Activated CD8-positive, alpha-beta T cell treated with anti-CD3 and anti-CD28 coated beads, Interleukin-2, amount 10 ng/mL, durations not matched to agents 7 days and 5 days (primary cell): ENCODE measurements at regions not wholly inside any gene's neighbourhood (a gene's known extent, or its start where the extent isn't known, plus 50 kb on each side); places are given as distances from the start of the nearest gene placed in this dataset.

Source experiments
- ATAC-seq: fragments of 150-1000 bp; cut with Tn5 transposase; one replicate; pipeline ENCODE4 v1.10.0; 2021; ENCODE audit warnings: moderate library complexity
- CTCF ChIA-PET: fragments of 350-600 bp; sonication (Branson Sonifier 250); formaldehyde crosslinking; loops from one replicate; lab custom pipeline; 2021; ENCODE audit warnings: antibody characterized with exemption; lab: Charles Lee
- POLR2A ChIA-PET: fragments of 350-600 bp; sonication (Branson Sonifier 250); formaldehyde crosslinking; loops from one replicate; lab custom pipeline; 2021; ENCODE audit warnings: antibody characterized with exemption; lab: Charles Lee
- DNase-seq: peaks from one replicate; pipeline ENCODE4 v3.0.0-alpha.2; 2020
- H3K27ac Mint-ChIP-seq: one replicate; pipeline ENCODE4 v1.8.0; 2021; ENCODE audit warnings: mild to moderate bottlenecking, mixed read lengths
- H3K27me3 Mint-ChIP-seq: one replicate; pipeline ENCODE4 v1.8.0; 2021; ENCODE audit warnings: low read depth, mixed read lengths
- H3K36me3 Mint-ChIP-seq: one replicate; pipeline ENCODE4 v1.8.0; 2021; ENCODE audit warnings: low read depth, mixed read lengths
- H3K4me1 Mint-ChIP-seq: one replicate; pipeline ENCODE4 v1.8.0; 2021; ENCODE audit warnings: low read depth, mixed read lengths
- H3K4me3 Mint-ChIP-seq: one replicate; pipeline ENCODE4 v1.8.0; 2021; ENCODE audit warnings: mild to moderate bottlenecking, mixed read lengths
- H3K9me3 Mint-ChIP-seq: one replicate; pipeline ENCODE4 v1.8.0; 2022; ENCODE audit warnings: mixed read lengths; ENCODE audit not compliant: insufficient read depth

DNA sequence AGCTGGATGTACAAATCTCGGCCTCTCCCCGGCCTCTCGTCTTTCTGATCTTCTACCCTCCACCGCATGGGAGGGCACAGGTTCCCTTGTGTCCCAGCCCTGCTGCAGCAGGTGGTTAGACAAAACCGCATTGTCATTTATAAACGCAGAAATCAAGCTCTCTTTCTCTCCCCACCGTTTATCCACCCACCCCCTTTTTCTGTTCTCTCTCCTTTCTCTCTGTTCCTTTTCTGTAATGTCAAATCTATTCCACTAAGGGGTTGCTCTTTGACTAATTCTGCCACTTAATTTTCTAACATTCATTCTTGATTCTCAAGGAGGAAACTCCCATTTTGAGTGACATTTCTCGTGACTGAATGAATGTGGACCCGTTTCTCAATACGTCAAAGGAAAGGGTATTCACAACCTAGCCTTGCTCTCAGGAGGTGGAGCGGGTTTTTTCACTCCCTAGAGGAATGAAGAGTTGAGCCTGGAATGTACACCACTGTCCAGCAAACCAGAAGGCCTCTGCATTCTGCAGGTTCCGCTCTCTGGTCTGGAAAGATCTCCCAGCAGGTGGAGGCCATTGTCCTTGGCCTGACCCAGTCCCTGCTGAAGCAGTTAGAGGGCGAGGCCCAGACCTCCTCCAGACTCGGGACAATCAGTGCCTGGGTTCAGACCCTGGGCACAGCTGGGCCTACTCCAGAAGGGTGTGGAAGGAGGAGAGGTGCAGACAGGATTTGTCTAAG is 70.9 kb upstream of the ENPP6 start:
- Mint-ChIP-seq H3K27me3 (no peaks in the 10 kb centered on the region), H3K4me1 (peaks cover 28% of the 10 kb centered on the region), H3K36me3 (no peaks in the 10 kb centered on the region), H3K4me3 (peak overlapping the region; percentile 16), H3K9me3 (no peaks in the 10 kb centered on the region), H3K27ac (peak overlapping the region; percentile 71)
- ChIA-PET CTCF (interaction anchor here (0.8 to 2.3 kb wide), 6 partner anchors 13 to 172 kb away, joined by 3 to 9 read pairs (median 4); no protein-coding TSS in a partner anchor), POLR2A (interaction anchor here (0.6 to 2.2 kb wide), 5 partner anchors 19 to 285 kb away, joined by 3 to 10 read pairs (median 3); partner anchors contain the start of gene IRF2)
- peak; percentile 48 for DNase-seq
- peak; percentile 79 for ATAC-seq

DNA sequence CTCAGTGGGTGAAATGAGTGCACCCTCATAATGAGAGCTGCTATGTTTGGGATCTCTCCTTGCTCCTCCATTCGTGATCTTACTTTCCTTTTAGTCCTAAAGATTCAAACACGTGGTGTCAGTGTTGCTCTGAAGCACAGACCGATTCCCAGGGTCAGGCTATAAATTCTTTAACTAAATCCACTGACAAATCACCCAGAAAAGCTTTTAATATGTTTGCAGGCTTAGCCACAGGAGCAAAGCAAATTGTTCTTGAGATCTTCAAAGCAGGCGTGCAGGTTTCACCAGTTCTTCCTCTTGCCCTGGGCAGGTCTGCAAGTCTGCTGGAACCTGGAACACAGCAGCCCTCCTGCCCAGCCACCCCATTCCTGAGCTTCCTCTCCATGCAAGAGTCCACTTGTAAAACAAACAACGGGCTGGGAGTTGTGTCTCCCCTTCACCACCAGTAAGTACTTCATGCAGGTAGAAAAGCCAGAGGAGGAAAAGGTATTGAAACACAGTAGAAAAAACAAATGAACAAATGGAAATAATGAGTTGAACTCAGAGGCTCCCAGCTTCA is 70.1 kb upstream of the ENPP6 start:
- DNase-seq = peak; percentile 23
- no peak for ATAC-seq
- CTCF ChIA-PET = interaction anchor here (0.8 to 2.3 kb wide), 9 partner anchors 14 to 243 kb away, joined by 3 to 9 read pairs (median 4); no protein-coding TSS in a partner anchor
- Mint-ChIP-seq H3K4me1 (peaks cover 36% of the 10 kb centered on the region), H3K27me3 (no peaks in the 10 kb centered on the region), H3K9me3 (no peaks in the 10 kb centered on the region), H3K36me3 (no peaks in the 10 kb centered on the region), H3K27ac (peak overlapping the region; percentile 14), H3K4me3 (peak overlapping the region; percentile 11)
- POLR2A ChIA-PET = interaction anchor here (0.5 to 2.2 kb wide), 6 partner anchors 14 to 782 kb away, joined by 3 to 10 read pairs (median 3); partner anchors contain the start of gene IRF2

DNA sequence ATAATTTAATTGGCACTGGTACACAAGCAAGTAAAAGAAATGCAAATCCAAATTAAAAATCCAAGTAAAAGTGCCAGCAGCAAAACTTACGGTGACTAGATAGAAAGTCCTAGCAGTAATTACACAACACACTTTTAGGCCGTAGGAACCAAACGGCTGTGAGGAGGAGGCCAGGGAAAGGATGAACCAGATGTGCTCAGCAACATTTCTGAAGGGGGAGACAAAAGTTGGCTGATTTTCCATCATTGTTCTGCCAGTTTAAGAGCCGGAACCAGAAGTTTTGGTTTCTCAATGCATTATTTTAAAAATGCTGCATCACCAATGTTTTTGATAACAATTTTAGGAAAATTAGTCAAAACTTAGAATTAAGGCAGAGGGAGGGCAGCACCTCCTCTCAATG is 68.7 kb upstream of the ENPP6 start:
- Mint-ChIP-seq H3K27ac (no peak overlapping the region), H3K4me3 (no peak overlapping the region), H3K27me3 (no peaks in the 10 kb centered on the region), H3K36me3 (no peaks in the 10 kb centered on the region), H3K4me1 (peaks cover 51% of the 10 kb centered on the region), H3K9me3 (no peaks in the 10 kb centered on the region)
- no peak for DNase-seq
- POLR2A ChIA-PET = no interaction called here
- CTCF ChIA-PET = no interaction called here
- no peak for ATAC-seq

DNA sequence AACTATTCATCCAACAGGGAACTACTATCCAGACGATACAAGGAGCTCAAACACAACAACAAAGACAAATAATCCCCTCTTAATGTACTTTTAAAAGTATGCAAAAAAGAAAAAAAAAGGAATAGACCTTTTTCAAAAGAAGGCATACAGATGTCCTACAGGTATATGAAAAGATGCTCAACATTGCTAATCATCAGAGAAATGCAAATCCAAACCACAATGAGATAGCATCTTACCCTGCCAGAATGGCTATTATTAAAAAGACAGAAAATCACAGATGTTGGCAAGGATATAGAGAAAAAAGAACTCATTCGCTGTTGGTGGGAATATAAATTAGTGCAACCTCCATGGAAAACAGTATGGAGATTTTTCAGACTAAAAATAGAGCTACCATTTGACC is 67.1 kb upstream of the ENPP6 start:
- DNase-seq (no peak), ATAC-seq (no peak)
- H3K4me1 Mint-ChIP-seq = peaks cover 65% of the 10 kb centered on the region
- no peaks in the 10 kb centered on the region for H3K36me3 Mint-ChIP-seq
- no peaks in the 10 kb centered on the region for H3K27me3 Mint-ChIP-seq
- no peaks in the 10 kb centered on the region for H3K9me3 Mint-ChIP-seq
- CTCF ChIA-PET = interaction anchor here (0.6 to 7.3 kb wide), 7 partner anchors 13 to 251 kb away, joined by 3 to 191 read pairs (median 4); no protein-coding TSS in a partner anchor
- H3K27ac Mint-ChIP-seq = no peak overlapping the region
- no peak overlapping the region for H3K4me3 Mint-ChIP-seq
- POLR2A ChIA-PET = interaction anchor here (5.5 kb wide), 1 partner anchor 190 kb away, joined by 28 read pairs; the partner anchor contains the start of gene IRF2

DNA sequence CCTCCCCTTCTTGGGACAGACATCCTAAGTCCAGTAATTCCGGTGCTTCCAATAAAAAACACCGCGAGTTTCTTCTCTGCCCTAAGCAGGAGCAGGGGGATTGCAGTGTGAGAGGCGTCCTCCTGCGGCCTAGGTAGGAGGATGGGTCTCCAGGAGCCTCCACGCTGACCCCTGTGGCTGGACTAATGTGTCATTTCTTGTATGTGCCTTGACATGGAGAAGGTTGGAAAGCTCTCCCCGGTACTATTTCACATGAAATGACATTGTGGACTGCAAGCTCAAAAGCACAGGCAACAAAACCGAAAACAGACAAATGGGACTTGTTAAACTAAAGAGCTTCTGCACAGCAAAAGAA is 66.6 kb upstream of the ENPP6 start:
- no peak for DNase-seq
- POLR2A ChIA-PET = interaction anchor here (5.5 kb wide), 1 partner anchor 190 kb away, joined by 28 read pairs; the partner anchor contains the start of gene IRF2
- H3K27ac Mint-ChIP-seq = no peak overlapping the region

DNA sequence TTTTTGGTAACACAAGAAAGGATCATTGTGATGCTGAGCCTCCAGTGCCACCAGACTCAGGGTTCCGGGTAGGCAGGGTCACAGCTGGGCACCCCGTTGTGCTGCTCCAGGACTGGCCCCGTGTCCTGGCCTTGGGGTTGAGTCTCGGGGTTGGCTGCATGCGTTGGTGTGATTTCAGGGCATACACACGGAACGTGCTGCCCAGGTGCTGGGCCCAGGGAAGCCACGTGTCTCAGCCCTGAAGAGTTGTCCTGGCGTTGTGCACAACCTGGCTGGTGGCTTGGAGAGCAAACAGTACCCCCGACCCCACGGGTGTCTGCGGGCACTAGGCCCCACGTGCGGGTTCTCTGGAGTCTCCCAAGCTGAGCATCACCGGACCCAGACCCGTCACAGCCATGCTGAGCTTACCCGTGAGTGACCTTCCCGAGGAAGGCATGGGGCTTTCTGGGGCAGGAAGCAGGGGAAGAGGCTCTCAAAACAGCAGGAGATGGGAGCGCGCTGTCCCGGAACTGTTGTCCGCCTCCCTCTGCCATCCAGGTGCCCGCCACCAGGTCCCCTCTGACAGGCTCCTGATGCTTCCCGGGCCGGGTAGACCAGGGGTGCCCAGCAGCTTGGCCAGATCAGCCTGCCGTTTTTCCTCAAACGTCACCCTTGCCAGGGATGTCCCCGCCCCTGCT is 66.1 kb upstream of the ENPP6 start:
- ChIA-PET POLR2A (interaction anchor here (0.9 to 5.5 kb wide), 6 partner anchors 16 to 191 kb away, joined by 3 to 71 read pairs (median 6); partner anchors contain the start of gene IRF2), CTCF (interaction anchor here (0.7 to 7.3 kb wide), 23 partner anchors 10 to 365 kb away, joined by 3 to 191 read pairs (median 5); partner anchors contain the start of genes CASP3 and IRF2)
- Mint-ChIP-seq H3K4me3 (no peak overlapping the region), H3K36me3 (no peaks in the 10 kb centered on the region), H3K4me1 (peaks cover 58% of the 10 kb centered on the region), H3K27ac (no peak overlapping the region), H3K27me3 (no peaks in the 10 kb centered on the region), H3K9me3 (peaks cover under 1% of the 10 kb centered on the region)
- DNase-seq = peak; percentile 18
- ATAC-seq = no peak

More for the DNA sequence above, 66.6 kb upstream of the ENPP6 start:
- Mint-ChIP-seq H3K36me3 (no peaks in the 10 kb centered on the region), H3K9me3 (no peaks in the 10 kb centered on the region), H3K4me1 (peaks cover 63% of the 10 kb centered on the region), H3K4me3 (no peak overlapping the region), H3K27me3 (no peaks in the 10 kb centered on the region)
- no peak for ATAC-seq
- CTCF ChIA-PET = interaction anchor here (0.6 to 7.3 kb wide), 7 partner anchors 13 to 251 kb away, joined by 3 to 191 read pairs (median 4); no protein-coding TSS in a partner anchor

DNA sequence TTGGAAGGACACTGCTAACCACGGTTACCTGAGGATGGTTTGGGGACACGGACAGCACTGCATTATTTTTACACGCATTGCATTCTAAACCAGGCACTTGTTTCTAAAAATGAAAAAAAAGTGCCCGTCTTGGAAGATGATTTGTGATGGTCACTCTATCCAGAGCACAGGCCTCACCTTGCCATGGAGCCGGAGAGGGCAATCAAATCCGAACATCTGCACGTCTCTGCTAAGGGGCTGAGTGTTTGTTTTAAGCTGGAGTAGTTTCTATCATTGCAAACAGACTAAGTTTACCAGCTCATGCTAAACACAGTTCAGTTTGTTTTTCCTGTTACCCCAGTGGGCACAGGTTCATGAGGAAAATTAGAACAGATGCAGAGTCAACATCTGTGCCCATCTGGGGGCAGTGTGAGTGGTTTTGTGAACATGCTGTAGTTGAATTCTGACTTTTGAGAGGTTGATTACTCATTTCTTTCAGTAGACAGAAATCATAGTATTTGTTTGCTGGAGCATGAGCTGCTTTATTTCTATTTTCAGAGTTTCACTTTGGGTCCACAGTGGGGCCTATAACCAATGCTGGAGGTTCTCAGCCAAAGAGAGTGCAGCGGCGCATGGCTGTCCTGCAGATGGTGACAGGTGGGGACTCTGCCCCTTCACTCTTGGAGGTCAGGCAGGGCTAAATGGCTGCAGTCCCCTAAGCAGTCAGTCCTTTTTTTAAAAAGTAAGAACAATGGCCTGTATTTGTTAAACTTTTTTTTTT is 65.4 kb upstream of the ENPP6 start:
- peaks cover 6% of the 10 kb centered on the region for H3K9me3 Mint-ChIP-seq
- H3K4me3 Mint-ChIP-seq = no peak overlapping the region
- ChIA-PET CTCF (interaction anchor here (0.7 to 7.3 kb wide), 24 partner anchors 9 to 366 kb away, joined by 3 to 191 read pairs (median 5); partner anchors contain the start of genes CASP3 and IRF2), POLR2A (interaction anchor here (0.7 to 5.5 kb wide), 10 partner anchors 15 to 451 kb away, joined by 3 to 71 read pairs (median 4); partner anchors contain the start of genes CENPU and IRF2)
- no peak for ATAC-seq
- DNase-seq = peak; percentile 23
- H3K27me3 Mint-ChIP-seq = no peaks in the 10 kb centered on the region
- peaks cover 2% of the 10 kb centered on the region for H3K36me3 Mint-ChIP-seq
- H3K4me1 Mint-ChIP-seq = peaks cover 51% of the 10 kb centered on the region
- H3K27ac Mint-ChIP-seq = peak overlapping the region; percentile 84

DNA sequence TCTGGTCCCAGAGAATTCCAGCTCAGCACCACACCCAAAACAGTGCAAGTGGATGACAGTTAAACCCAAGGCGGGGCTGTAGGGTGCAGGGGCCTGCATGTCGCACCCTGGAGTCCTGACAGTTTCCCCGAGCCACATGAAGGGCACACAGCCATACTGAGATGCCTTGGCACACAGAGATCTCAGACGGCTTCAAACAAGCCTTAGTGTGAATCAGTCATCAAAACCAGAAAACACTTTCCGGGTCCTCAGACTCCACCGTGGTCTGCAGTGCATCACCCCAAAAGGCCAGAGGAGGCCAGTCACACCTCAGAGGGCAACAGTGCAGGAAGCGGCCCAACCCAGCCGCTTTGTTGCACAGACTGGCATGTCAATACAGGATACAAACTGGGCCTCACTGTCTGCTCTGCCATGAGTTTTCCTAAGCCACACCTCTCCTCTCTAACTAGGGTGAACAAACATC is 64.6 kb upstream of the ENPP6 start:
- Mint-ChIP-seq H3K9me3 (peaks cover 12% of the 10 kb centered on the region), H3K4me3 (no peak overlapping the region), H3K4me1 (peaks cover 44% of the 10 kb centered on the region), H3K36me3 (peaks cover 7% of the 10 kb centered on the region), H3K27ac (peak overlapping the region; percentile 84), H3K27me3 (no peaks in the 10 kb centered on the region)
- ChIA-PET CTCF (interaction anchor here (0.6 to 7.3 kb wide), 19 partner anchors 8 to 366 kb away, joined by 3 to 191 read pairs (median 5); partner anchors contain the start of gene IRF2), POLR2A (interaction anchor here (0.6 to 5.5 kb wide), 10 partner anchors 14 to 366 kb away, joined by 3 to 71 read pairs (median 4); partner anchors contain the start of gene IRF2)
- ATAC-seq = peak; percentile 86
- peak; percentile 79 for DNase-seq

DNA sequence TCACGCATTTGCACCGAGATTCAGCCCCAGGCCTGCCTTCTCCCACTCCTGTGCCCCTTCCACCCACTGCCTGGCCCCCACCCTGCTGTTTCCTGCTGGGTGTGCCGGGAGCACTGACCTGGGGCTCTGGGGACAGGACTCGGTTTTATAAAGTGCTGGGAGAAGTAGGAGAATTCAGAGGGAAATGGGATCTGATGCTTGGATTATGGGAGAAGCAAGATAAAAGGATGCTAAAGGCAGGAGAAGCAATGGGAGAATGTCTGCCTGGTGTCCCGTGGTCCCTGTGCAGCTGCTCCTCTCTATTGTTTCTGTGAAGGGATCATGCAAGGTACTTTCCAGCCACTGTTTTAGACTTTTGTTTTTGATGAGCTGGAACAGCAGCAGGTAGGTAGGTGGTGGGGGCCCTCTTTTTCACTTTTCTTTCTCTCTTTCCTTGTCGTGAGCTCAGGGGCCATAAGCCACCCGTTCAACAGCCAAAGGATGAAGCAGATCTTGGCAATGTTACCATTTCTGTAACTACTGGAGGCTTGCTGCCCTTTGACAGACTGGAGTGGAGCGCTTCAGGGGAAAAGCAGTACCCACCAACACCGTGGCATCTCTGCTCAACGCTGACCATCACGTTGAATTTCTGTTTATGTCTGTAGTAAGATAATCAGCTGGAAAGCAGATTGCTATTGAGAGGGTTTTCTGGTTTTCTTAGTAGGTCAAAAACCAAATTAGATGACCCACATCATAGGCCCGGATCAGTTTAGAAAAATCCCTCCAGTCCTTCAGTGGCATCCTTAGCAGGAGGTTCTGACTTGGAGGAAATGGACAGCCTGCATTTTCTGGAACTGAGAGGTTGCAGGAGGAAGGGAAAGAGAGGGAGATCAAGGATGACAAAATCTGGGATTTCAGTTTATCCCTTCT is 63.8 kb upstream of the ENPP6 start:
- CTCF ChIA-PET = interaction anchor here (0.6 to 7.3 kb wide), 14 partner anchors 12 to 367 kb away, joined by 3 to 191 read pairs (median 4); partner anchors contain the start of gene IRF2
- Mint-ChIP-seq H3K4me3 (no peak overlapping the region), H3K9me3 (peaks cover 18% of the 10 kb centered on the region), H3K4me1 (peaks cover 44% of the 10 kb centered on the region), H3K27ac (peak overlapping the region; percentile 84), H3K36me3 (peaks cover 11% of the 10 kb centered on the region), H3K27me3 (no peaks in the 10 kb centered on the region)
- DNase-seq (peak; percentile 21), ATAC-seq (no peak)
- POLR2A ChIA-PET = interaction anchor here (0.6 to 5.5 kb wide), 12 partner anchors 14 to 453 kb away, joined by 3 to 71 read pairs (median 4); partner anchors contain the start of genes CENPU and IRF2
